GM19238 (cell line): ENCODE measurements at regions not wholly inside any gene's neighbourhood (a gene's known extent, or its start where the extent isn't known, plus 50 kb on each side); places are given as distances from the start of the nearest gene placed in this dataset.
A peak's percentile ranks its signal among the peaks of the same experiment; 100 is the strongest.
"Not testable (repeated sequence)": the region's sequence is repeated elsewhere in the genome, so short reads cannot be mapped to it uniquely, and the experiment has no call there.

Experiments used
- DNase-seq: peaks from one replicate; pipeline ENCODE4 v3.0.0; 2011; ENCODE audit warnings: low spot score; ENCODE audit not compliant: insufficient read length

GRCh38 chr1:184820956-184821355, 66.3 kb upstream of the EDEM3 start:
- no peak for DNase-seq

- no peak for DNase-seq
Measured at GRCh38 chr1:184820218-184820750, 65.6 kb upstream of the EDEM3 start.

DNA sequence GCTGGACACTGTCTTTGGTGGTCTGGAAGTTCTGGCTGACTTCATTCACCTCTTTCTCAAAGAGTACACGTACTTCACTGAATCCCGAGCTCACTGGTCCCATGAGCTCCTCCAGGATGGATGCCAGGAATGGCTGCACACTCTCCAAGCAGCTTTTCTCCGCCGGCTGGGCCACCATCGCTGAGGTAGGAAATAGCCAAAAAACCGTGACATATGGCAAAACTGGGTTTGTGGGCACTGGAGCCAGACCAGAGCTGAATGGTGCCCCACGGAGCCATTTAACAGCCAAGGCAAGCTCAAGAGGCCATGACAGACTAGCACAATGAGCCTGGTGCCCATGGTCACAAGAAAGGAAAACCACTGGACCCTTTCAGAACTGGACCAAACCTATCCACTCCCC, 64.0 kb upstream of the EDEM3 start:
- DNase-seq, result no peak

DNA sequence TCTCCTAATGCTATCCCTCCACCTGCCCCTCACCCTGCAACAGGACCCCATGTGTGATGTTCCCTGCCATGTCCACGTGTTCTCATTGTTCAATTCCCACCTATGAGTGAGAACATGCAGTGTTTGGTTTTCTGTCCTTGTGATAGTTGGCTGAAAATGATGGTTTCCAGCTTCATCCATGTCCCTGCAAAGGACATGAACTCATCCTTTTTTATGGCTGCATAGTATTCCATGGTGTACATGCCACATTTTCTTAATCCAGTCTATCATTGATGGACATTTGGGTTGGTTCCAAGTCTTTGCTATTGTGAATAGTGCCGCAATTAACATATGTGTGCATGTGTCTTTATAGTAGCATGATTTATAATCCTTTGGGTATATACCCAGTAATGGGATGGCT, 62.3 kb upstream of the EDEM3 start:
- DNase-seq, result not testable (repeated sequence)

GRCh38 chr1:184813528-184814089, 59.0 kb upstream of the EDEM3 start:
- DNase-seq, result no peak

DNA sequence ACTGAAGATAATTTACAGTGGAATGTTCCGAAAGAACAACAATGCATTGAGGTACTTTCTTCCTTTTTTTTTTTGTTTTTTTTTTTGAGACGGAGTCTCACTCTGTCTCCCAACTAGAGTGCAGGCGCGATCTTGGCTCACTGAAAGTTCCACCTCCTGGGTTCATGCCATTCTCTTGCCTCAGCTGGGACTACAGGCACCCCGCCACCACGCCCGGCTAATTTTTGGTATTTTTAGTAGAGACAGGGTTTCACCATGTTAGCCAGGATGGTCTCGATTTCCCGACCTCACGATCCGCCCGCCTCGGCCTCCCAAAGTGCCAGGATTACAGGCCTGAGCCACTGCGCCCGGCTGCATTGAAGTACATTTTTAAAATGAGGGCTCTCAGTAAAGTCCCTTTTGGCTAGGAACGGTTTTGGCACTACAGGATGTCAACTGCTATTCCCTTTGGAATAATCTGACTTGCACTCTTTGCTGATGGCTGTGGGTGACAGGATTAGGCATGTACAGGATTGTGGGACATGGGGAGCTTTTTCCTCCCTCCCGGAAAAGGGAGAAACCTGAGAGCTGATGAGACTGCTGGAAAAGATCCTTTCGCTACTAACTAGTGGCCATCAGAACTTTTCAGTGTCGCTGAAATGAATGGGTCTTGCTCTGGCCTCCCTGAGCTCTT, 56.9 kb upstream of the EDEM3 start:
- no peak for DNase-seq

- DNase-seq, result no peak
Measured at GRCh38 chr1:184810735-184811343, 56.2 kb upstream of the EDEM3 start.

DNA sequence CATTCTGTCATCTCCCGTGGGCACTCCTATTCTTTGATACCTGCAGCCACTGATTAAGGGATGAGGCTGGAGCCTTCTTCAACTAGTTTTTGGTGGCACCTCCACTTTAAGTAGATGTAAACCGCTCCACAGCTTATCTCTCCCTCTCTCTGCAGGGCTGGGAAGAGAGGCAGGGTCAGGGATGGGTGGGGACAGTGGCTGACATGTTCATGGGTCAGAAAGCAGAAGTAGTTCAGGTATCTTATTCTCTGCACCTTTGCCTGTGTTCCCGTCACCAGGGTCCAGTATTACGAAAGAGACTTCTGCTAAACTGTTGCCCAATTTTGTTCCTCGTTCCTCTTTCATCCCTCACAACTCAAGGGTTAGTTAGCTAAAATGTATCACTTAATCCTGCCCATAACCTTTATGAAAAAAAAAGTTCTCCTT, 51.7 kb upstream of the EDEM3 start:
- DNase-seq, result no peak

DNA sequence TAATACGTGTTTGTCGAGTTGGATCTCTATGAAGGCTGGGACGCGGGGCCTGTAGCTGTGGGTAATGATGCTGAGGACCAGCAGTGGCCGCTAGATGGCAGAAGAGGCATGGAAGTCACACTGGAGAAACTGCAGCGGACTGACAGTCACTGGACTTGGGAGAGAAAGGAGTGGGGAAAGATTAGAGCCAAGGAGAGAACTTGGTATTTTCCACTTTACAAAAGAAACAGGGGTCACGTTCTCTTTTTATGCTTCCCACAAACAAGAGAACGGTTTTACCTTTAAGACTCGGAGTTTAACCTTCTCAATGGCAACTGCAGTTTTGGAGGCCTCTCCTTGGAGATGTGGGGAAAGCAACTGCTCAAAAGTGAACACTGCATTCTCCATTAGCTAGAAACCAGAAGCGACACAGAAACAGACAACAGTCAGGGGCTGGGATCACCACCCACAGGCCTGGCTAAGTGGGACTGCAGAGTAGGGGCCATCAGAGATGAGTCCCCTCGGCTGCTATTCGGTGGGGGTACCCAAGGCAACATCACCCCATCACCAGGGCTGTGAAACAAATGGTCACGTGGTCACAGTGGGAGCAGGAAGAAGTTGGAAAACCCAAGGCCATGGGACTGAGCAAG, 51.1 kb upstream of the EDEM3 start:
- peak; percentile 67 for DNase-seq
